HUES48 (cell line): ENCODE measurements at regions not wholly inside any gene's neighbourhood (a gene's known extent, or its start where the extent isn't known, plus 50 kb on each side); places are given as distances from the start of the nearest gene placed in this dataset.

Experiments
- H3K27ac ChIP-seq: one replicate; pipeline ENCODE4 v1.7.0; 2013; ENCODE audit warnings: low read depth, low read length, inconsistent platforms
- H3K27me3 ChIP-seq: 2 replicates; pipeline ENCODE4 v1.6.1; 2013; ENCODE audit warnings: mild to moderate bottlenecking, low read length; ENCODE audit not compliant: control insufficient read depth, insufficient read depth
- H3K36me3 ChIP-seq: 2 replicates; pipeline ENCODE4 v1.6.1; 2013; ENCODE audit warnings: low read length; ENCODE audit not compliant: control insufficient read depth, insufficient read depth
- H3K4me1 ChIP-seq: 2 replicates; pipeline ENCODE4 v1.6.1; 2013; ENCODE audit warnings: mild to moderate bottlenecking, low read length; ENCODE audit not compliant: control insufficient read depth, insufficient read depth
- H3K4me3 ChIP-seq: 2 replicates; pipeline ENCODE4 v1.5.1; 2013; ENCODE audit warnings: mild to moderate bottlenecking, low read depth, low read length
- H3K9ac ChIP-seq: 2 replicates; pipeline ENCODE4 v1.6.1; 2013; ENCODE audit warnings: mild to moderate bottlenecking, low read depth, low read length, moderate library complexity
- H3K9me3 ChIP-seq: 2 replicates; pipeline ENCODE4 v1.6.1; 2013; ENCODE audit warnings: low read length; ENCODE audit not compliant: control insufficient read depth, insufficient read depth

DNA sequence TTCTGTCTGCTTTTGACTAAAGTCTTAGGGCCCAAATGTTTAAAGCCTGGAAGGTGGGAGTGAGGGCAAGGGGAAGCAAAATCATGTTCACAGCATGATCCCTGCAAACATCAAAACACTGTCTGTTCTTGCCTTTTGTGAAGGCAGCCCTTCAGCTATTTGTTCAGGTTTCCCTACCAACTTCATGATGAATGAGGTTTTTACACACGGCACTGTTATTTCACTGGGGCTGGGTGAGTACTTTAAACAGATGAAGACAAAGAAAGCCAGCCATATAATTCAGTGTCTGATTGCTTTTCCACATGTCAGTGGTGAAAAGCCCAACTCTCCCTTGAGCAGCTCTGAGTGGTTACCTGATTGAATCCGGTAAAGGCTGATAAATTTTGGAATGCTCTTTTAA lies 224.7 kb upstream of the GRAMD2B start:
- Histone ChIP-seq H3K27me3 (no peaks in the 10 kb centered on the region), H3K9me3 (no peaks in the 10 kb centered on the region), H3K36me3 (no peaks in the 10 kb centered on the region), H3K27ac (no peak overlapping the region), H3K4me3 (no peak overlapping the region), H3K9ac (no peak overlapping the region), H3K4me1 (peaks cover 7% of the 10 kb centered on the region; the same call in 1 of the 2 replicates)

DNA sequence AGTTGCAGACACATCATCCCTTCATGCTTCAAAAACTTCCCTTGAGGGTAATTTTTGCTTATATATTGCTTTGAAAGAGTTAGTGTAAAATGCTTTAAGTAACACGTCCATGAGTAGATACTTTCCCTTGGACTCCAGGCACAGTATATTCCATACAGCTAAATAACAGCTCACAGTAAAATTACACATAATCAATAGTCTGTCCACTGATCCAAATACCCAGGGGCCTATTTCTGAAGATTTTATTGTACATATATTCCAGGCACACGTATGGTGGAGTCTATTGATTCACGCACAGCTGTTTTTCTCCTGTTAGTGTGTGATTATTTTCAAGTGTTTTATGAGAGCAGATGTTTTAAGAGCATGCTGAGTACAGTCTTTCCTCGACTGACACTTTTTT lies 223.7 kb upstream of the GRAMD2B start:
- no peak overlapping the region for H3K27ac ChIP-seq
- H3K36me3 ChIP-seq = no peaks in the 10 kb centered on the region
- peaks cover 7% of the 10 kb centered on the region; the same call in 1 of the 2 replicates for H3K4me1 ChIP-seq
- H3K9me3 ChIP-seq = no peaks in the 10 kb centered on the region
- no peaks in the 10 kb centered on the region for H3K27me3 ChIP-seq
- no peak overlapping the region for H3K4me3 ChIP-seq
- H3K9ac ChIP-seq = no peak overlapping the region

DNA sequence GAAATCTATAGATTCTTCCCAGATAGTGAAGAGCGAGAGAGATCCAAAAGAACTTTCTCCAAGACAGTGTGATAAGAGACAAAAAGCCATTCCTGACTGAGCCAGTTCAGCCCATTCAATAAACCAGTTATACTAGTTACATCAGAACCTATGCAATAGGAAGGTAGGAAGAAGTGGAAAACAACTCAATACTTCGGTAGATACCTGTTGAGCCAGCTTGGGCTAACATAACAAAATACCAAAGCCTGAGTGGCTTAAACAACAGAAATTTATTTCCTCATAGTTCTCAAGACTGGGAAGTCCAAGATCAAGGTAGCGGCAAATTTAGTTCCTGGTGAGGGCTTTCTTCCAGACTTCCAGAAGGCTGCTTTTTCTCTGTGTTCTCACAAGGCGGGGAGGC lies 214.5 kb upstream of the GRAMD2B start:
- Histone ChIP-seq H3K36me3 (no peaks in the 10 kb centered on the region), H3K27ac (no peak overlapping the region), H3K9ac (no peak overlapping the region), H3K9me3 (no peaks in the 10 kb centered on the region), H3K4me1 (no peaks in the 10 kb centered on the region), H3K4me3 (no peak overlapping the region), H3K27me3 (no peaks in the 10 kb centered on the region)

DNA sequence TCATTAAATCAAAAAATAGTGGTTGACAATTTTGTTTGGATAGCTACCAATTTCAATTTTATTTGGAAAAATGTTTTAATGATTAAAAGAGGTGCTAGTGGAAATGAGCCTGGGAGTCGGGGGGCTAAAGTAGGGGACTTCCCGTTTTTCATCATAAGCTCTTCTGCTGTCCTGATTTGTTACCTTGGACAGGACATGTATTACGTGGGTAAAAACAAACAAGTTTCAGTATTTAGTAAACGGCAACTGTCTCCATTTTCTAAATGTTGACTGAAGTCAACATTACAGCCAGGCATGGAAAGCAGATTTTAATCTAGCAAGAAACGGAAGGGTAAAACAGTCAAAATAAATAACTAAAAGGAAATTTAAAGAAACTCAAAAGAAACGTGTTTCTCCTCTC lies 212.3 kb upstream of the GRAMD2B start:
- Histone ChIP-seq H3K36me3 (no peaks in the 10 kb centered on the region), H3K27ac (no peak overlapping the region), H3K4me1 (no peaks in the 10 kb centered on the region), H3K4me3 (no peak overlapping the region), H3K9ac (no peak overlapping the region), H3K9me3 (no peaks in the 10 kb centered on the region), H3K27me3 (no peaks in the 10 kb centered on the region)

DNA sequence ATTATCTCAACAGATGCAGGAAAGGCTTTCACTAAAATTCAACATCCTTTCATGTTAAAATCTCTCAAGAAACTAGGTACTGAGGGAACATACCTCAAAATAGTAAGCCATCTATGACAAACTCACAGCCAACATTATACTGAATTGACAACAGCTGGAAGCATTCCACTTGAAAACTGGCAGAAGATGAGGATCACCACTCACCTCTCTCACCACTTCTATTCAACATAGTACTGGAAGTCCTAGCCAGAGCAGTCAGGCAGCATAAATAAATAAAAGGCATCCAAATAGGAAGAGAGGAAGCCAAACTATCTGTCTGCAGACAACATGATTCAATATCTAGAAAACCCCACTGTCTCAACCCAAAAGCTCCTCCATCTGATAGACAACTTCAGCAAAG lies 203.6 kb upstream of the GRAMD2B start:
- Histone ChIP-seq H3K9ac (no peak overlapping the region), H3K27me3 (no peaks in the 10 kb centered on the region), H3K36me3 (no peaks in the 10 kb centered on the region), H3K4me3 (no peak overlapping the region), H3K9me3 (peaks cover 3% of the 10 kb centered on the region; the same call in 1 of the 2 replicates), H3K4me1 (no peaks in the 10 kb centered on the region), H3K27ac (no peak overlapping the region)

DNA sequence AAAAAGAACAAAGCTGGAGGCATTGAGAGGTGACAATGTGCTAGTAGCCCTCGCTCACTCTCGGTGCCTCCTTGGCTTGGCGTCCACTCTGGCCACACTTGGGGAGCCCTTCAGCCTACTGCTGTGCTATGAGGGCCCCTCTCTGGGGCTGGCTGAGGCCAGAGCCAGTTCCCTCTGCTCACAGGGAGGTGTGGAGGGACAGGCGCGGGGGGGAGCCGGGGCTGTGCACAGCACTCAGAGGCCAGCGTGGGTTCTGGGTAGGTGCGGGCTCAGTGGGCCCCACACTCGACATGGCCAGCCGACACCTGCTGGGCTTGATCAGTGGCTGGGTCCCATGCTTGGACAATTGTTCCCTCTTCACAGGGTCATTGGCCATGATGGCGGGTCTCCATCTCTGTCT lies 202.5 kb upstream of the GRAMD2B start:
- Histone ChIP-seq H3K9me3 (peaks cover 3% of the 10 kb centered on the region; the same call in 1 of the 2 replicates), H3K36me3 (no peaks in the 10 kb centered on the region), H3K4me1 (no peaks in the 10 kb centered on the region), H3K4me3 (no peak overlapping the region), H3K27ac (no peak overlapping the region), H3K9ac (no peak overlapping the region), H3K27me3 (no peaks in the 10 kb centered on the region)

DNA sequence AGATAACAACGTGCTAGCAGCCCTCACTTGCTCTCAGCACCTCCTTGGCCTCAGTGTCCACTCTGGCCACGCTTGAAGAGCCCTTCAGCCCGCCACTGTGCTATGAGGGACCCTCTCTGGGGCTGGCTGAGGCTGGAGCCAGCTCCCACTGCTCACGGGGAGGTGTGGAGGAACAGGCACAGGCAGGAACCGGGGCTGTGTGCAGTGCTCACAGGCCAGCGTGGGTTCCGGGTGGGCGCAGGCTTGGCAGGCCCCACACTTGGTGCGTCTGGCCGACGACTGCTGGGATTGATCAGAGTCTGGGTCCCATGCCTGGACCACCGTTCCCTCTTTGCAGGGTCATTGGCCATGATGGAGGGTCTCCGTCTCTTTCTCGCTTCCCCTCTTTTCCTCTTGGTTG lies 194.3 kb upstream of the GRAMD2B start:
- Histone ChIP-seq H3K36me3 (no peaks in the 10 kb centered on the region), H3K9ac (no peak overlapping the region), H3K27ac (no peak overlapping the region), H3K27me3 (no peaks in the 10 kb centered on the region), H3K9me3 (peaks cover 5% of the 10 kb centered on the region; the same call in 1 of the 2 replicates), H3K4me1 (no peaks in the 10 kb centered on the region), H3K4me3 (no peak overlapping the region)

DNA sequence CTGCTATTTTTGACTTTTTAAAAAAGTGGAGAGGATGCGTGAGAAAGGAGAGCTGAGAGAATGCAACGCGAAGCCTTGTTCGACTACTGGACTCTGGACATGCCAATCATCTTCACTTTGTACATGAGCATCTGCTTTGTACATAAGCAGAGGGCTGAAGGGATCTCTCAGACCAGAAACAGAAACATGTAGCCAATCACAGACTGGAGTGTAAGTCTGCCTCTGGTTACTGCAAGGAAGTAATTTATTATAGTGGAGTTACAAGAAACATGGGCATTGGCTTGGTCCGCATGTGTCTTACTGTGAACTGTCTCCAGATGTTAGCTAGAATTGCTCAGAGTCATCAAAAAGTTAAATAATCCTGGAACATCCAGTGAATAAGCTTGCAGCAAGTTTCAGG lies 190.0 kb upstream of the GRAMD2B start:
- H3K4me3 ChIP-seq = no peak overlapping the region
- H3K36me3 ChIP-seq = no peaks in the 10 kb centered on the region
- peaks cover 9% of the 10 kb centered on the region for H3K4me1 ChIP-seq
- peaks cover 5% of the 10 kb centered on the region; the same call in 1 of the 2 replicates for H3K9me3 ChIP-seq
- H3K9ac ChIP-seq = no peak overlapping the region
- no peaks in the 10 kb centered on the region for H3K27me3 ChIP-seq
- no peak overlapping the region for H3K27ac ChIP-seq

DNA sequence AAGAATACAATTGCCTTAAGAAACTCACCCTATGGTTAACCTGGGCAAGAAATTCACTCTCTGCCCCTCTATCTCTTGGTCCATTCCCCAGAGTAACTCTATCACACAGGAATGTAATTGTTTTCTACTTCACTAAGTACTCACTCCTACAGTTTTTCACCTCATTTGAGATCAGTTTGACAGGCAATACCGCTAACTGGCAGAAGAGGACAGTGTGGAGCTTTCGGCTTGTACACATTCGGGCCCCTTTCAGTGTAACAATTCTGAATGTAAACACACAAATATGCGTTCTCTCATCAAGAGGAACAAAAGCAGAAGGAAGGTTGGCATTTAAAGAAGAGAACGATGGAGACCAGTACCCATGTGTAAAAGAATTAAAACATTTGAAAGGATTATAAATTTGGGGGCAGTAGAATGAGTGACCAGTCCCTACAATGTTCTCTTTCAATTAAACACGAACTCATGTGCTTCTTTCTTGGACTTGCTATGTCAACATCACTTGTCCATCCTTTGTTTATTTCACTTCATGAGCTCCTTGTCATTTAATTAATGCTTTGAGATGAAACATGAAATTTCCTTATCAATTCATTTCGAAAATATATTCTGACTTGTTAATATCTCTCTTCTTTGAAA lies 188.5 kb upstream of the GRAMD2B start:
- no peak overlapping the region for H3K27ac ChIP-seq
- no peaks in the 10 kb centered on the region for H3K27me3 ChIP-seq
- no peaks in the 10 kb centered on the region for H3K9me3 ChIP-seq
- peaks cover 9% of the 10 kb centered on the region for H3K4me1 ChIP-seq
- H3K9ac ChIP-seq = no peak overlapping the region
- H3K4me3 ChIP-seq = no peak overlapping the region
- no peaks in the 10 kb centered on the region for H3K36me3 ChIP-seq

DNA sequence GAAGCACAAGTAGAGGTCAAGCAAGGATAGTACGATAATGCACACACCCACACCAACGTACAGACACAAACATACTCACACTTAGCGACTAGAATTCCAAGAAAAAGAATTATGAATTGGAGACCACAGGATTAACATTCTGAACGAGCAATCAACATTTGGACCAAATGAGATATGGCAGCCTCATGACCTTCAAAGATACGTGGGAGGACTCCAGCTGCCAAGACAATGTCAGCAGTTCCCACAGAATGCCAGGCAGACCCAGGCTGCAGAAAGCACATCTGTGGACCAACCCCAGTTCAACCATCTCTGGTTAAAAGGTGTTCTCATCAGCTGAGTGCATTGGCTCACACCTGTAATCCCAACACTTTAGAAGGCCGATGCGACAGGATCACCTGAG lies 187.6 kb upstream of the GRAMD2B start:
- no peak overlapping the region for H3K4me3 ChIP-seq
- H3K27me3 ChIP-seq = no peaks in the 10 kb centered on the region
- no peaks in the 10 kb centered on the region for H3K36me3 ChIP-seq
- H3K4me1 ChIP-seq = peaks cover 9% of the 10 kb centered on the region
- H3K9ac ChIP-seq = no peak overlapping the region
- no peaks in the 10 kb centered on the region for H3K9me3 ChIP-seq
- H3K27ac ChIP-seq = no peak overlapping the region

DNA sequence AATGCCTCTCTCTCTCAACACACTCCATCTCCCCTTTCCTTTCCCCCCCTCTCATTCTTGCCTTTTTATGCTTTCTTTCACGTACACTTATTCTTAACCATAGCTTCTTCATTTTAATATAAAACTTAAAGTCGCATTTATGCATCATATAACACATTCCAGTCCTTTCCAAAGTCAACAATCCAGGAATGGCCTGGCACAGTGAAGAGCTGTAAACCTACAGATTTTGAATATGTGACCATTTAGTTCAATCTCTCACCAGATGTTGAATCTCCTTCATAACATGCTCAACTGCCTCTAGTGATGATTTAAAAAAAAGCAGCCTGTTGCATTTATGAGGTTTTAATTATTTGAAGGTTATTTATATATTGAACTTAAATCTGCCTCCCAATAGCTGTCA lies 186.2 kb upstream of the GRAMD2B start:
- no peak overlapping the region for H3K4me3 ChIP-seq
- no peak overlapping the region for H3K9ac ChIP-seq
- H3K36me3 ChIP-seq = no peaks in the 10 kb centered on the region
- no peaks in the 10 kb centered on the region for H3K27me3 ChIP-seq
- H3K4me1 ChIP-seq = peaks cover 16% of the 10 kb centered on the region
- H3K9me3 ChIP-seq = no peaks in the 10 kb centered on the region
- H3K27ac ChIP-seq = no peak overlapping the region
